Fibroblast of pulmonary artery (primary cell): ENCODE measurements at regions not wholly inside any gene's neighbourhood (a gene's known extent, or its start where the extent isn't known, plus 50 kb on each side); places are given as distances from the start of the nearest gene placed in this dataset.

ENCODE experiments used
- DNase-seq: peaks from one replicate; pipeline ENCODE4 v3.0.0-alpha.2; 2010; ENCODE audit warnings: low read depth
- H3K4me3 ChIP-seq: replicated peaks from 2 replicates; pipeline ENCODE4 v1.5.1; 2011; ENCODE audit warnings: low read depth, mild to moderate bottlenecking, control low read depth, low read length, moderate library complexity
- CTCF ChIP-seq: IDR thresholded peaks from 2 replicates; pipeline ENCODE4 v1.5.1; 2011; ENCODE audit warnings: mild to moderate bottlenecking, control low read depth, low read length, inconsistent platforms; ENCODE audit errors: missing control alignments

GRCh38 chr17:27980043-27980442 is 62.4 kb upstream of the NLK start:
- DNase-seq, result peak; percentile 98
- no peak overlapping the region for H3K4me3 ChIP-seq
- no peak for TF ChIP-seq CTCF

GRCh38 chr17:27981978-27982377 is 60.5 kb upstream of the NLK start:
- DNase-seq, result no peak
- no peak for TF ChIP-seq CTCF
- no peak overlapping the region for H3K4me3 ChIP-seq

GRCh38 chr17:27982688-27983087 is 59.8 kb upstream of the NLK start:
- no peak for DNase-seq
- no peak for TF ChIP-seq CTCF
- H3K4me3 ChIP-seq, result no peak overlapping the region

GRCh38 chr17:27983853-27984252 is 58.6 kb upstream of the NLK start:
- DNase-seq, result no peak
- H3K4me3 ChIP-seq, result no peak overlapping the region
- no peak for TF ChIP-seq CTCF

- H3K4me3 ChIP-seq, result no peak overlapping the region
- DNase-seq, result no peak
- TF ChIP-seq CTCF, result no peak
Observed at GRCh38 chr17:27984404-27984803, 58.1 kb upstream of the NLK start.

- H3K4me3 ChIP-seq, result no peak overlapping the region
- DNase-seq, result no peak
- TF ChIP-seq CTCF, result no peak
Observed at GRCh38 chr17:27984816-27985215, 57.7 kb upstream of the NLK start.

- TF ChIP-seq CTCF, result no peak
- no peak overlapping the region for H3K4me3 ChIP-seq
- DNase-seq, result no peak
Observed at GRCh38 chr17:27985306-27985705, 57.2 kb upstream of the NLK start.
